ENCODE measurements at regions not wholly inside any gene's neighbourhood (a gene's known extent, or its start where the extent isn't known, plus 50 kb on each side); places are given as distances from the start of the nearest gene placed in this dataset.
"Not testable (repeated sequence)": the region's sequence is repeated elsewhere in the genome, so short reads cannot be mapped to it uniquely, and the experiment has no call there.

- TF ChIP-seq, protein P1, sequence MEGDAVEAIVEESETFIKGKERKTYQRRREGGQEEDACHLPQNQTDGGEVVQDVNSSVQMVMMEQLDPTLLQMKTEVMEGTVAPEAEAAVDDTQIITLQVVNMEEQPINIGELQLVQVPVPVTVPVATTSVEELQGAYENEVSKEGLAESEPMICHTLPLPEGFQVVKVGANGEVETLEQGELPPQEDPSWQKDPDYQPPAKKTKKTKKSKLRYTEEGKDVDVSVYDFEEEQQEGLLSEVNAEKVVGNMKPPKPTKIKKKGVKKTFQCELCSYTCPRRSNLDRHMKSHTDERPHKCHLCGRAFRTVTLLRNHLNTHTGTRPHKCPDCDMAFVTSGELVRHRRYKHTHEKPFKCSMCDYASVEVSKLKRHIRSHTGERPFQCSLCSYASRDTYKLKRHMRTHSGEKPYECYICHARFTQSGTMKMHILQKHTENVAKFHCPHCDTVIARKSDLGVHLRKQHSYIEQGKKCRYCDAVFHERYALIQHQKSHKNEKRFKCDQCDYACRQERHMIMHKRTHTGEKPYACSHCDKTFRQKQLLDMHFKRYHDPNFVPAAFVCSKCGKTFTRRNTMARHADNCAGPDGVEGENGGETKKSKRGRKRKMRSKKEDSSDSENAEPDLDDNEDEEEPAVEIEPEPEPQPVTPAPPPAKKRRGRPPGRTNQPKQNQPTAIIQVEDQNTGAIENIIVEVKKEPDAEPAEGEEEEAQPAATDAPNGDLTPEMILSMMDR (IDR thresholded peaks at IDR 0.05; ENCODE audit: poor library complexity), result not testable (repeated sequence)
- not testable (repeated sequence) for TF ChIP-seq EZH2 (IDR thresholded peaks at IDR 0.05; ENCODE audit: borderline replicate concordance); EZH2phosphoT487 (IDR thresholded peaks at IDR 0.05; ENCODE audit: low read depth, severe bottlenecking, unreplicated experiment)
Measured at GRCh38 chr21:9015483-9016197, 1505.7 kb upstream of the TPTE start.
